Fibroblast of lung (primary cell): ENCODE measurements at regions not wholly inside any gene's neighbourhood (a gene's known extent, or its start where the extent isn't known, plus 50 kb on each side); places are given as distances from the start of the nearest gene placed in this dataset.

Experiments
- DNase-seq, 2 donors: peaks; one replicate each; pipeline versions ENCODE4 v3.0.0 to v3.0.0-alpha.2; 2010; ENCODE audit warnings: low read depth in 2 of 2
- H2AFZ ChIP-seq: 2 replicates; pipeline ENCODE4 v1.5.1; 2012; ENCODE audit warnings: low read length, control low read depth, inconsistent platforms
- H3K27ac ChIP-seq: 2 replicates; pipeline ENCODE4 v1.5.1; 2011; ENCODE audit warnings: low read length, control low read depth; ENCODE audit not compliant: insufficient read depth
- H3K27me3 ChIP-seq: 2 replicates; pipeline ENCODE4 v1.5.1; 2011; ENCODE audit warnings: mild to moderate bottlenecking, low read length; ENCODE audit not compliant: control insufficient read depth, insufficient read depth
- H3K36me3 ChIP-seq: 2 replicates; pipeline ENCODE4 v1.5.1; 2011; ENCODE audit warnings: low read length; ENCODE audit not compliant: control insufficient read depth, insufficient read depth
- H3K4me1 ChIP-seq: 2 replicates; pipeline ENCODE4 v1.5.1; 2011; ENCODE audit warnings: low read length; ENCODE audit not compliant: control insufficient read depth, insufficient read depth; ENCODE audit errors: extremely low read depth
- H3K4me2 ChIP-seq: 2 replicates; pipeline ENCODE4 v1.5.1; 2011; ENCODE audit warnings: low read length, control low read depth; ENCODE audit not compliant: insufficient read depth; ENCODE audit errors: extremely low read depth
- H3K4me3 ChIP-seq, 4 experiments: fragments of 200-600 bp in 1 of 4; sonication (generic) in 1 of 4; replicated peaks in 1 of 4; 2 replicates each; pipeline ENCODE4 v1.5.1; 2011 to 2016; ENCODE audit warnings: low read length in 4 of 4, low read depth in 3 of 4, mild to moderate bottlenecking in 3 of 4, control low read depth in 2 of 4, inconsistent platforms in 1 of 4, mixed read lengths in 1 of 4; ENCODE audit not compliant: insufficient read depth in 1 of 4; ENCODE audit errors: control extremely low read depth in 1 of 4
- H3K79me2 ChIP-seq: 2 replicates; pipeline ENCODE4 v1.5.1; 2012; ENCODE audit warnings: mild to moderate bottlenecking, low read length, inconsistent platforms; ENCODE audit not compliant: control insufficient read depth, insufficient read depth
- H3K9ac ChIP-seq: 2 replicates; pipeline ENCODE4 v1.5.1; 2011; ENCODE audit warnings: mild to moderate bottlenecking, low read length, control low read depth; ENCODE audit not compliant: insufficient read depth
- H3K9me3 ChIP-seq: 2 replicates; pipeline ENCODE4 v1.5.1; 2012; ENCODE audit warnings: low read depth, low read length; ENCODE audit not compliant: control insufficient read depth, insufficient read depth
- H4K20me1 ChIP-seq: 2 replicates; pipeline ENCODE4 v1.5.1; 2011; ENCODE audit warnings: low read length; ENCODE audit not compliant: control insufficient read depth, insufficient read depth; ENCODE audit errors: extremely low read depth
- EZH2 ChIP-seq: IDR thresholded peaks from 2 replicates; pipeline ENCODE4 v1.5.1; 2012; ENCODE audit warnings: low read length, control low read depth, mild to moderate bottlenecking; ENCODE audit errors: missing control alignments
- TF ChIP-seq, protein P1 (sequence below), 2 donors: IDR thresholded peaks in 1 of 2; conservative IDR thresholded peaks in 1 of 2; 1 replicate in 1 of 2; 2 replicates in 1 of 2; pipeline ENCODE4 v1.5.1; 2011 to 2012; ENCODE audit warnings: low read length in 2 of 2, control low read depth in 1 of 2, inconsistent platforms in 1 of 2, low read depth in 1 of 2, mild to moderate bottlenecking in 1 of 2

DNA sequence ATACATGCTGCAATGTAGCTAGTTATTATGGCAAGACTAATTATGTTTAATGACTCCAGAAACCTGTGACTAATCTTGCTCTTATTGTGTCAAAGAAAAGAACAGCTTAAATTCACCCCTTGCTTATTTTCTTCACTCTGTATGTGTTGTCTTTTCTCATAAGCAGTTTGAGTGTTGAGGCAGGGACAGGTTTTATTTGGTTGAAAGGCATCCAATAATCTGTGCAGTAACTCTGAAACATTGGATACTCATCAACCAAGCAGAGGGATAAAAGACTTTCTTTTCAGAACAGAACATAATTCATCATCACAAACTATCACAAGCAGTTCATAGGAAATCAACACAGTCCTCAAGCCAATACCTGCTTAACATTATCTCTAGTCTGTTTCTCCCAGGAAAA, 797.6 kb upstream of the MBL2 start:
- no peak overlapping the region for H2AFZ ChIP-seq
- no peak overlapping the region for H3K27ac ChIP-seq
- no peaks in the 10 kb centered on the region for H4K20me1 ChIP-seq
- H3K36me3 ChIP-seq = no peaks in the 10 kb centered on the region
- H3K4me2 ChIP-seq = no peak overlapping the region
- H3K4me1 ChIP-seq = no peaks in the 10 kb centered on the region
- H3K9ac ChIP-seq = no peak overlapping the region
- H3K9me3 ChIP-seq = no peaks in the 10 kb centered on the region
- H3K27me3 ChIP-seq = no peaks in the 10 kb centered on the region
- TF ChIP-seq, protein P1, sequence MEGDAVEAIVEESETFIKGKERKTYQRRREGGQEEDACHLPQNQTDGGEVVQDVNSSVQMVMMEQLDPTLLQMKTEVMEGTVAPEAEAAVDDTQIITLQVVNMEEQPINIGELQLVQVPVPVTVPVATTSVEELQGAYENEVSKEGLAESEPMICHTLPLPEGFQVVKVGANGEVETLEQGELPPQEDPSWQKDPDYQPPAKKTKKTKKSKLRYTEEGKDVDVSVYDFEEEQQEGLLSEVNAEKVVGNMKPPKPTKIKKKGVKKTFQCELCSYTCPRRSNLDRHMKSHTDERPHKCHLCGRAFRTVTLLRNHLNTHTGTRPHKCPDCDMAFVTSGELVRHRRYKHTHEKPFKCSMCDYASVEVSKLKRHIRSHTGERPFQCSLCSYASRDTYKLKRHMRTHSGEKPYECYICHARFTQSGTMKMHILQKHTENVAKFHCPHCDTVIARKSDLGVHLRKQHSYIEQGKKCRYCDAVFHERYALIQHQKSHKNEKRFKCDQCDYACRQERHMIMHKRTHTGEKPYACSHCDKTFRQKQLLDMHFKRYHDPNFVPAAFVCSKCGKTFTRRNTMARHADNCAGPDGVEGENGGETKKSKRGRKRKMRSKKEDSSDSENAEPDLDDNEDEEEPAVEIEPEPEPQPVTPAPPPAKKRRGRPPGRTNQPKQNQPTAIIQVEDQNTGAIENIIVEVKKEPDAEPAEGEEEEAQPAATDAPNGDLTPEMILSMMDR (conservative IDR thresholded peaks at IDR 0.05 in 1 of 2, IDR thresholded peaks at IDR 0.05 in 1 of 2; ENCODE audit: low read depth in 1 of 2, low read length in 2 of 2) = no peak
- TF ChIP-seq EZH2 = no peak
- no peaks in the 10 kb centered on the region for H3K79me2 ChIP-seq
- H3K4me3 ChIP-seq = no peak overlapping the region
- no peak for DNase-seq

- H3K4me2 ChIP-seq = no peak overlapping the region
- H3K27me3 ChIP-seq = no peaks in the 10 kb centered on the region
- H3K79me2 ChIP-seq = no peaks in the 10 kb centered on the region
- H2AFZ ChIP-seq = no peak overlapping the region
- H3K36me3 ChIP-seq = no peaks in the 10 kb centered on the region
- no peak overlapping the region for H3K9ac ChIP-seq
- no peaks in the 10 kb centered on the region for H3K4me1 ChIP-seq
- H4K20me1 ChIP-seq = no peaks in the 10 kb centered on the region
- H3K27ac ChIP-seq = no peak overlapping the region
- no peak for TF ChIP-seq EZH2
- TF ChIP-seq, protein P1 (conservative IDR thresholded peaks at IDR 0.05 in 1 of 2, IDR thresholded peaks at IDR 0.05 in 1 of 2; ENCODE audit: low read depth in 1 of 2, low read length in 2 of 2) = no peak
- H3K9me3 ChIP-seq = no peaks in the 10 kb centered on the region
- no peak for DNase-seq
- H3K4me3 ChIP-seq = no peak overlapping the region
These were observed 796.9 kb upstream of the MBL2 start for GRCh38 chr10:53569455-53569854.

GRCh38 chr10:53548664-53549063, 776.1 kb upstream of the MBL2 start:
- Histone ChIP-seq H2AFZ (no peak overlapping the region), H3K27me3 (no peaks in the 10 kb centered on the region), H3K4me1 (no peaks in the 10 kb centered on the region), H3K9me3 (no peaks in the 10 kb centered on the region), H3K4me2 (no peak overlapping the region), H3K36me3 (no peaks in the 10 kb centered on the region), H3K27ac (no peak overlapping the region), H3K79me2 (no peaks in the 10 kb centered on the region), H3K4me3 (no peak overlapping the region), H3K9ac (no peak overlapping the region), H4K20me1 (no peaks in the 10 kb centered on the region)
- TF ChIP-seq EZH2 = no peak
- no peak for DNase-seq
